ENCODE measurements at regions not wholly inside any gene's neighbourhood (a gene's known extent, or its start where the extent isn't known, plus 50 kb on each side); places are given as distances from the start of the nearest gene placed in this dataset.

- Histone ChIP-seq H3K4me2 (no peak overlapping the region), H3K27ac (no peak overlapping the region), H3K4me1 (no peaks in the 10 kb centered on the region), H3K4me3 (no peak overlapping the region), H3K9me3 (no peaks in the 10 kb centered on the region)
- CTCF ChIA-PET: interaction anchor here (1.8 kb wide), 1 partner anchor 15 kb away, joined by 4 read pairs; no protein-coding TSS in a partner anchor
- no peak for TF ChIP-seq CHD2 (IDR thresholded peaks at IDR 0.05; ENCODE audit: low read length, partially characterized antibody)
- peak; percentile 93 for TF ChIP-seq ZC3H11A (IDR thresholded peaks at IDR 0.05)
- no peak for TF ChIP-seq PBX3 (IDR thresholded peaks at IDR 0.05)
- no peak for FAIRE-seq
- 73% methylated on average over 6 of the region's 6 CpGs for WGBS (ENCODE audit: missing lambda C conversion rate)
- ATAC-seq: no peak
- POLR2A ChIA-PET: no interaction called here
- DNase-seq (ENCODE audit: low read depth in 1 of 2, low spot score in 1 of 2): no peak
These were observed 376.6 kb upstream of the TBX3 start for GRCh38 chr12:115060477-115061168.

GRCh38 chr12:115057445-115057844 lies 373.5 kb upstream of the TBX3 start:
- FAIRE-seq: no peak
- Histone ChIP-seq H3K27ac (no peak overlapping the region), H3K9me3 (0 out of 3 replicates have a peak, but pooled peaks cover 14% of the 10 kb centered on the region), H3K4me1 (no peaks in the 10 kb centered on the region), H3K4me3 (no peak overlapping the region), H3K4me2 (no peak overlapping the region)
- POLR2A ChIA-PET: no interaction called here
- TF ChIP-seq ZC3H11A (IDR thresholded peaks at IDR 0.05): no peak
- no peak for TF ChIP-seq RARB (CRISPR knock-in tag; IDR thresholded peaks at IDR 0.05)
- no peak for TF ChIP-seq NPAS2 (CRISPR knock-in tag; IDR thresholded peaks at IDR 0.05; ENCODE audit: borderline replicate concordance)
- no peak for TF ChIP-seq E2F6 (IDR thresholded peaks at IDR 0.05; ENCODE audit: borderline replicate concordance, low read depth)
- no peak for TF ChIP-seq ESRRA (IDR thresholded peaks at IDR 0.05; ENCODE audit: borderline replicate concordance, low read length)
- TF ChIP-seq NR3C1 (IDR thresholded peaks at IDR 0.05): no peak
- TF ChIP-seq BHLHE40 (IDR thresholded peaks at IDR 0.05; ENCODE audit: low read depth, low read length): no peak
- no peak for TF ChIP-seq CHD4 (IDR thresholded peaks at IDR 0.05; ENCODE audit: borderline replicate concordance)
- no peak for TF ChIP-seq EHMT2 (IDR thresholded peaks at IDR 0.05; ENCODE audit: low read depth)
- TF ChIP-seq, protein P1, sequence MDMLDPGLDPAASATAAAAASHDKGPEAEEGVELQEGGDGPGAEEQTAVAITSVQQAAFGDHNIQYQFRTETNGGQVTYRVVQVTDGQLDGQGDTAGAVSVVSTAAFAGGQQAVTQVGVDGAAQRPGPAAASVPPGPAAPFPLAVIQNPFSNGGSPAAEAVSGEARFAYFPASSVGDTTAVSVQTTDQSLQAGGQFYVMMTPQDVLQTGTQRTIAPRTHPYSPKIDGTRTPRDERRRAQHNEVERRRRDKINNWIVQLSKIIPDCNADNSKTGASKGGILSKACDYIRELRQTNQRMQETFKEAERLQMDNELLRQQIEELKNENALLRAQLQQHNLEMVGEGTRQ (IDR thresholded peaks at IDR 0.05): no peak
- CTCF ChIA-PET: no interaction called here
- ATAC-seq: no peak
- 24% methylated on average over 1 of the region's 1 CpG for WGBS (ENCODE audit: missing lambda C conversion rate)
- no peak for DNase-seq (ENCODE audit: low read depth in 1 of 2, low spot score in 1 of 2)

DNA sequence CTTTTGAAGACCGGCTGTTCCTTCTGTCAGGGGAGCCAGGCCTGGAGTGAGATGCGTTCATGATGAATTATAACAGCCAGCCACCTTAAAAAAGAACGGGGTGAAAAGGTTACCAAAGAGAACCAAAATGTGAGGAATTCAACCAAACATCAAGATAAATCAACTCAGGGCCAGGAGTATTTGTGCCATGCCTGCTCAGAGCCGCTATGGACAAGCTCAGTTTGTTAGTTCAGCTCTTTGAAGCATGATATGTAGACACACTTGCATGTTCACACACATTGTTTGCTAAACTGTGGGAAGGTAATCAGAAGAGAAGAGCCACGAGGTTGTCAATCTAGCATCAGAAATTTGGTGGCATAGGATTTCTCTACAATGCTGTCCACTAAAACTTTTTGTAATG lies 367.4 kb upstream of the TBX3 start:
- DNase-seq (ENCODE audit: low read depth in 1 of 2, low spot score in 1 of 2): no peak
- FAIRE-seq: no peak
- no peak overlapping the region for H3K27ac ChIP-seq
- ChIA-PET POLR2A (no interaction called here), CTCF (no interaction called here)
- H3K4me2 ChIP-seq: no peak overlapping the region
- ATAC-seq: no peak
- H3K9me3 ChIP-seq: 0 out of 3 replicates have a peak, but pooled peaks cover 14% of the 10 kb centered on the region
- no peak for TF ChIP-seq TP53 (CRISPR knock-in tag; IDR thresholded peaks at IDR 0.05)
- no peak for TF ChIP-seq CEBPB (IDR thresholded peaks at IDR 0.05)
- TF ChIP-seq FOSL2 (IDR thresholded peaks at IDR 0.05): no peak
- TF ChIP-seq FOSL2 (CRISPR knock-in tag; IDR thresholded peaks at IDR 0.05): no peak
- TF ChIP-seq BCL3 (IDR thresholded peaks at IDR 0.05): no peak
- H3K4me1 ChIP-seq: no peaks in the 10 kb centered on the region
- WGBS (ENCODE audit: missing lambda C conversion rate): 26% methylated on average over 5 of the region's 5 CpGs
- H3K4me3 ChIP-seq: no peak overlapping the region

Measured in A549 (cell line).